ENCODE measurements at regions not wholly inside any gene's neighbourhood (a gene's known extent, or its start where the extent isn't known, plus 50 kb on each side); places are given as distances from the start of the nearest gene placed in this dataset.
"Not testable (repeated sequence)": the region's sequence is repeated elsewhere in the genome, so short reads cannot be mapped to it uniquely, and the experiment has no call there.

DNA sequence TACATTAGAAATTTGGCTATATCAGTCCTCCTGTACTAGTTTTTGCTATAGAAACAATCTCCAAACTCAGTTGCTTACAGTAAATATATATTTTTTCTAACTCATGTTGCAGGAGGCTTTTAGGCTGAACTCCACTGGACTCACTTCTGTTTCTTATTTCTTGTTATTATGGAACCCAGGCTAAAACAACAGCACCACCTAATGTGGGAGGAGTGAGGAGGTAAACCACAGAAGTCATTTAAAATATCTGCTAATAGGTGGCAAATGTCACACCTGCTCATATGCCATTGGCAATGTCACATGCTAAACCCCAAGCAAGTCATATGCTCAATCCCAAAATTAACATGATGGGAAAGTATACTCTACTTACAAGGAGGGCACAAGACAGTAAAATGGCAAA lies 462.2 kb downstream of the PLOD2 start:
- no peak for DNase-seq
- Mint-ChIP-seq H3K36me3 (ENCODE audit: low read depth) (no peaks in the 10 kb centered on the region; the same call in 1 of the 2 replicates), H3K27ac (no peak overlapping the region), H3K27me3 (ENCODE audit: insufficient read depth) (no peaks in the 10 kb centered on the region; the same call in 1 of the 2 replicates), H3K4me1 (ENCODE audit: low read depth) (no peaks in the 10 kb centered on the region), H3K4me3 (no peak overlapping the region), H3K9me3 (peaks cover 15% of the 10 kb centered on the region)
- no peak for TF ChIP-seq CTCF (IDR thresholded peaks at IDR 0.05)

DNA sequence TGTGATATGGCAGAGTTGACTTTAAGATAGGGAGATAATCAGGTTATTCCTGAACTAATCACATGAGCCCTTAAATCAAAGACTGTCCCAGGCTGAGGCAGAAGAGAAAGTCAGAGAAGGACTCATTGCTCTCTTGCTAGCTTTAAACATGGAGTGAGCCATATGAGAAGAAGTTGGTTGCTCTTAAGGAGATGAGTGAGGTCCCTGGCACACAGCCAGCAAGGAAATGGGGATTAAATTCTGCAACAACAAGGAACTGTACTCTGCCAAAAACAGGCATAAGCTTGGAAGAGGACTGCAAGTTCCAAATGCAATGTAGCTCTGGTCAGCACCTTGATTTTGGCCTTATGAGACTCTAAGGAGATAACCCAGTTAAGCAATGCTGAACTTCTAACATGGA lies 457.0 kb downstream of the PLOD2 start:
- Mint-ChIP-seq H3K27me3 (ENCODE audit: insufficient read depth) (no peaks in the 10 kb centered on the region; the same call in 1 of the 2 replicates), H3K36me3 (ENCODE audit: low read depth) (no peaks in the 10 kb centered on the region; the same call in 1 of the 2 replicates), H3K4me3 (no peak overlapping the region), H3K4me1 (ENCODE audit: low read depth) (no peaks in the 10 kb centered on the region), H3K27ac (no peak overlapping the region), H3K9me3 (peaks cover 20% of the 10 kb centered on the region)
- no peak for DNase-seq
- no peak for TF ChIP-seq CTCF (IDR thresholded peaks at IDR 0.05)

GRCh38 chr3:145709779-145710178 lies 451.2 kb downstream of the PLOD2 start:
- not testable (repeated sequence) for H3K36me3 Mint-ChIP-seq (ENCODE audit: low read depth)

GRCh38 chr3:145716519-145716918 lies 444.5 kb downstream of the PLOD2 start:
- no peaks in the 10 kb centered on the region for H3K27me3 Mint-ChIP-seq (ENCODE audit: insufficient read depth)
- H3K27ac Mint-ChIP-seq, result no peak overlapping the region
- no peak for DNase-seq
- TF ChIP-seq CTCF (IDR thresholded peaks at IDR 0.05), result no peak
- no peak overlapping the region for H3K4me3 Mint-ChIP-seq
- no peaks in the 10 kb centered on the region for H3K36me3 Mint-ChIP-seq (ENCODE audit: low read depth)
- H3K9me3 Mint-ChIP-seq, result peaks cover 13% of the 10 kb centered on the region; the same call in 1 of the 2 replicates
- H3K4me1 Mint-ChIP-seq (ENCODE audit: low read depth), result no peaks in the 10 kb centered on the region

More at GRCh38 chr3:145709779-145710178, 451.2 kb downstream of the PLOD2 start:
- H3K4me3 Mint-ChIP-seq; H3K27ac Mint-ChIP-seq; DNase-seq; H3K4me1 Mint-ChIP-seq (ENCODE audit: low read depth); H3K27me3 Mint-ChIP-seq (ENCODE audit: insufficient read depth): not testable (repeated sequence)
- peaks cover 26% of the 10 kb centered on the region for H3K9me3 Mint-ChIP-seq

DNA sequence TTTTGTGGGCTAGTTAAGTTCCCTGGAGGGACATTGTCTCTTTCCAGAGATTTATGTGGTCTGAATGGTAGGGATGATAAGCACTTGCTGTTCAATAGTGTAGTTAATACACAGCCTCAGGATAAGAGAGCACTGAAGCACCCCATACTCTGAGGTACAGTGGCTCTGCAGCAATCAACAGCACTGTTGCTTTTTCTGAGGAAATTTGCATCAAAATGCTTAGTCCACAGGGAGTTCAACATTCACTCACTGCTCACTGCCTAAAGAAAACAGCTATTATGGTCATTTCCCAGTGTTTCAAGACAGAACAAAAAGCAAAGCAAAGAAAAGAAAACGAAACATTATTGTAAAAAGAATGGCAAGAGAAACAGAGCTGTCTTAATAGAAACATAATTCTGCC lies 441.9 kb downstream of the PLOD2 start:
- DNase-seq, result no peak
- Mint-ChIP-seq H3K9me3 (peaks cover 10% of the 10 kb centered on the region; the same call in 1 of the 2 replicates), H3K27me3 (ENCODE audit: insufficient read depth) (no peaks in the 10 kb centered on the region), H3K36me3 (ENCODE audit: low read depth) (no peaks in the 10 kb centered on the region), H3K27ac (no peak overlapping the region), H3K4me1 (ENCODE audit: low read depth) (no peaks in the 10 kb centered on the region), H3K4me3 (no peak overlapping the region)
- no peak for TF ChIP-seq CTCF (IDR thresholded peaks at IDR 0.05)

- Mint-ChIP-seq H3K27ac (no peak overlapping the region), H3K4me3 (no peak overlapping the region), H3K36me3 (ENCODE audit: low read depth) (no peaks in the 10 kb centered on the region), H3K27me3 (ENCODE audit: insufficient read depth) (no peaks in the 10 kb centered on the region), H3K4me1 (ENCODE audit: low read depth) (no peaks in the 10 kb centered on the region), H3K9me3 (peaks cover 6% of the 10 kb centered on the region)
- DNase-seq, result no peak
- TF ChIP-seq CTCF (IDR thresholded peaks at IDR 0.05), result no peak
Observed at GRCh38 chr3:145721273-145721805, 439.6 kb downstream of the PLOD2 start.
